ENCODE measurements at regions not wholly inside any gene's neighbourhood (a gene's known extent, or its start where the extent isn't known, plus 50 kb on each side); places are given as distances from the start of the nearest gene placed in this dataset.

DNA sequence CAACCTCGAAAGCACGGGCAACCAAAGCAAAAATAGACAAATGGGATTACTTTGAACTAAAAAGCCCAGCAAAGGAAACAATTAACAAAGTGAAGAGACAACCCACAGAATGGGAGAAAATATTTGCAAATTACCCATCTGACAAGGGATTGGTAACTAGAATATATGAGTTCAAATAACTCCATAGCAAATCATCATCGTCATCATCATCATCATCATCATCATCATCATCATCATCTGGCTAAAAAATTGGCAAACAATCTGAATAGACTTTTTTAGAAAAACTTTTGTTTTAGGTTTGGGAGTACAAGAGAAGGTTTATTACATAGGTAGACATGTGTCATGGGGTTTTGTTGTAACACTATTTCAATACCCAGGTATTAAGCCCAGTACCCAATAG is 1239.3 kb upstream of the FAM98A start:
- TF ChIP-seq, protein P1, sequence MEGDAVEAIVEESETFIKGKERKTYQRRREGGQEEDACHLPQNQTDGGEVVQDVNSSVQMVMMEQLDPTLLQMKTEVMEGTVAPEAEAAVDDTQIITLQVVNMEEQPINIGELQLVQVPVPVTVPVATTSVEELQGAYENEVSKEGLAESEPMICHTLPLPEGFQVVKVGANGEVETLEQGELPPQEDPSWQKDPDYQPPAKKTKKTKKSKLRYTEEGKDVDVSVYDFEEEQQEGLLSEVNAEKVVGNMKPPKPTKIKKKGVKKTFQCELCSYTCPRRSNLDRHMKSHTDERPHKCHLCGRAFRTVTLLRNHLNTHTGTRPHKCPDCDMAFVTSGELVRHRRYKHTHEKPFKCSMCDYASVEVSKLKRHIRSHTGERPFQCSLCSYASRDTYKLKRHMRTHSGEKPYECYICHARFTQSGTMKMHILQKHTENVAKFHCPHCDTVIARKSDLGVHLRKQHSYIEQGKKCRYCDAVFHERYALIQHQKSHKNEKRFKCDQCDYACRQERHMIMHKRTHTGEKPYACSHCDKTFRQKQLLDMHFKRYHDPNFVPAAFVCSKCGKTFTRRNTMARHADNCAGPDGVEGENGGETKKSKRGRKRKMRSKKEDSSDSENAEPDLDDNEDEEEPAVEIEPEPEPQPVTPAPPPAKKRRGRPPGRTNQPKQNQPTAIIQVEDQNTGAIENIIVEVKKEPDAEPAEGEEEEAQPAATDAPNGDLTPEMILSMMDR (conservative IDR thresholded peaks at IDR 0.05), result no peak
- TF ChIP-seq EZH2 (IDR thresholded peaks at IDR 0.05; ENCODE audit: low read depth), result no peak

All from PC-9 (cell line).